Liver (tissue), 8 donors: ENCODE measurements at regions not wholly inside any gene's neighbourhood (a gene's known extent, or its start where the extent isn't known, plus 50 kb on each side); places are given as distances from the start of the nearest gene placed in this dataset.

ENCODE experiments used
- DNase-seq: peaks from one replicate; pipeline ENCODE4 v3.0.0-alpha.2; 2017; ENCODE audit warnings: low spot score
- H3K27ac ChIP-seq, 2 donors: one replicate each; pipeline ENCODE4 v1.7.0; 2013; ENCODE audit warnings: inconsistent platforms in 2 of 2, low read length in 2 of 2, control low read depth in 1 of 2, low read depth in 1 of 2, mild to moderate bottlenecking in 1 of 2
- H3K27me3 ChIP-seq, 4 donors: one replicate each; pipeline versions ENCODE4 v1.6.1 to v1.7.0; 2013; ENCODE audit warnings: low read length in 3 of 4, inconsistent platforms in 1 of 4, mild to moderate bottlenecking in 1 of 4, moderate library complexity in 1 of 4; ENCODE audit not compliant: control insufficient read depth in 4 of 4, insufficient read depth in 4 of 4
- H3K36me3 ChIP-seq, 4 donors: one replicate each; pipeline versions ENCODE4 v1.6.1 to v1.7.0; 2013; ENCODE audit warnings: low read length in 3 of 4, mild to moderate bottlenecking in 3 of 4, low read depth in 1 of 4, moderate library complexity in 1 of 4; ENCODE audit not compliant: control insufficient read depth in 4 of 4, insufficient read depth in 3 of 4
- H3K4me1 ChIP-seq, 4 donors: one replicate each; pipeline versions ENCODE4 v1.6.1 to v1.7.0; 2013; ENCODE audit warnings: low read length in 3 of 4, mild to moderate bottlenecking in 3 of 4, moderate library complexity in 1 of 4; ENCODE audit not compliant: control insufficient read depth in 4 of 4, insufficient read depth in 4 of 4
- H3K4me3 ChIP-seq, 3 donors: one replicate each; pipeline versions ENCODE4 v1.6.1 to v1.7.0; 2013; ENCODE audit warnings: low read length in 3 of 3, control low read depth in 1 of 3, low read depth in 1 of 3, mild to moderate bottlenecking in 1 of 3
- H3K9ac ChIP-seq, 2 donors: one replicate each; pipeline ENCODE4 v1.7.0; 2013; ENCODE audit warnings: low read length in 2 of 2, mild to moderate bottlenecking in 2 of 2, moderate library complexity in 2 of 2, control low read depth in 1 of 2, low read depth in 1 of 2
- H3K9me3 ChIP-seq, 4 donors: one replicate each; pipeline versions ENCODE4 v1.6.1 to v1.7.0; 2013; ENCODE audit warnings: low read length in 3 of 4; ENCODE audit not compliant: control insufficient read depth in 4 of 4
- ATF3 ChIP-seq: IDR thresholded peaks from 2 replicates; pipeline ENCODE4 v1.6.1; 2016; ENCODE audit warnings: antibody characterized with exemption
- CTCF ChIP-seq: fragments of 150-350 bp; IDR thresholded peaks from 2 replicates; pipeline ENCODE4 v1.5.1; 2017; ENCODE audit warnings: improper control_type of control experiment, low read depth, low read length; ENCODE audit not compliant: missing input control
- EGR1 ChIP-seq, 2 donors: IDR thresholded peaks; 2 replicates each; pipeline ENCODE4 v1.6.1; 2016 to 2018; ENCODE audit warnings: antibody characterized with exemption in 2 of 2, low read depth in 2 of 2
- FOXA1 ChIP-seq: IDR thresholded peaks from 2 replicates; pipeline ENCODE4 v1.6.1; 2016; ENCODE audit warnings: antibody characterized with exemption
- FOXA2 ChIP-seq: IDR thresholded peaks from 2 replicates; pipeline ENCODE4 v1.6.1; 2016; ENCODE audit warnings: antibody characterized with exemption
- GABPA ChIP-seq, 2 donors: IDR thresholded peaks in 1 of 2; conservative IDR thresholded peaks in 1 of 2; 2 replicates each; pipeline ENCODE4 v1.6.1; 2016; ENCODE audit warnings: antibody characterized with exemption in 2 of 2, mild to moderate bottlenecking in 1 of 2, moderate library complexity in 1 of 2
- HNF4A ChIP-seq, 2 donors: conservative IDR thresholded peaks; 2 replicates each; pipeline ENCODE4 v1.6.1; 2016; ENCODE audit warnings: antibody characterized with exemption in 2 of 2, mild to moderate bottlenecking in 2 of 2
- HNF4G ChIP-seq: IDR thresholded peaks from 2 replicates; pipeline ENCODE4 v1.6.1; 2016; ENCODE audit warnings: antibody characterized with exemption
- JUND ChIP-seq, 2 donors: IDR thresholded peaks; 2 replicates each; pipeline ENCODE4 v1.6.1; 2016; ENCODE audit warnings: antibody characterized with exemption in 2 of 2
- NR2F2 ChIP-seq: IDR thresholded peaks from 2 replicates; pipeline ENCODE4 v1.6.1; 2016; ENCODE audit warnings: antibody characterized with exemption
- RAD21 ChIP-seq, 2 donors: IDR thresholded peaks; 2 replicates each; pipeline ENCODE4 v1.6.1; 2016; ENCODE audit warnings: antibody characterized with exemption in 2 of 2, mild to moderate bottlenecking in 2 of 2
- RXRA ChIP-seq, 2 donors: IDR thresholded peaks; 2 replicates each; pipeline ENCODE4 v1.6.1; 2017 to 2018; ENCODE audit warnings: antibody characterized with exemption in 2 of 2, mild to moderate bottlenecking in 1 of 2
- SP1 ChIP-seq: IDR thresholded peaks from 2 replicates; pipeline ENCODE4 v1.6.1; 2018; ENCODE audit warnings: antibody characterized with exemption, mild to moderate bottlenecking
- TAF1 ChIP-seq: conservative IDR thresholded peaks from 2 replicates; pipeline ENCODE4 v1.6.1; 2016; ENCODE audit warnings: antibody characterized with exemption, mild to moderate bottlenecking
- YY1 ChIP-seq: IDR thresholded peaks from 2 replicates; pipeline ENCODE4 v1.6.1; 2016; ENCODE audit warnings: antibody characterized with exemption, mild to moderate bottlenecking
- WGBS: extraction: QIAGEN DNeasy Blood & Tissue Kit; methylation state at CpG from one replicate; pipeline ENCODE4 v1.1.7; 2013; 5-methylcytosine and 5-hydroxymethylcytosine counted together
- TF ChIP-seq, protein P1 (sequence below): IDR thresholded peaks from 2 replicates; pipeline ENCODE4 v1.6.1; 2016; ENCODE audit warnings: antibody characterized with exemption, mild to moderate bottlenecking
- donor health status: healthy.
- donor health status: healthy.
- donor health status: healthy.
- donor health status: healthy.
- donor health status: healthy.

DNA sequence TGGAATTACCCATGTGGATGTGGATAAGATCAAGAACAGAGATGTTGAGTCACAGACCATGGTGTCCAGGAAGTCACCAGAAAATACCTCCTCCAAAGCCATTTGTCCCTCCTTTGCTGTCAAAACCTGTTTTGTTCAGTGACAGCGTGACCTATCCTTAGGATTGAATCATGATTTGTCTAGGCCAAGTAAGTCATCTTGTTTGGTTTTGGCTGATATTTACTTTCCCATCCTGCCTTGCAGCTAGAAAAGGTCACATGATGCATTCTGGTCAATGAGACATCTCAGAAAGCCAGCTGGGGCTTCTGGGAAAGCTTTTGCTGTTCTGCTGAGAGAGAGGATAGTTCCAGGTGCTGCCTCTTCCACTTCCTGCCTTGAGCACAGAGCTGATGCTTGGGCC is 225.3 kb upstream of the ZMIZ1 start:
- no peak for DNase-seq
- TF ChIP-seq RXRA (IDR thresholded peaks at IDR 0.05) (no peak), HNF4A (conservative IDR thresholded peaks at IDR 0.05) (no peak)
- Histone ChIP-seq H3K9me3 (no peaks in the 10 kb centered on the region), H3K36me3 (no peaks in the 10 kb centered on the region), H3K27me3 (no peaks in the 10 kb centered on the region), H3K4me3 (no peak overlapping the region), H3K27ac (no peak overlapping the region), H3K9ac (no peak overlapping the region), H3K4me1 (no peaks in the 10 kb centered on the region)
- WGBS = 100% methylated on average over 1 of the region's 1 CpG

DNA sequence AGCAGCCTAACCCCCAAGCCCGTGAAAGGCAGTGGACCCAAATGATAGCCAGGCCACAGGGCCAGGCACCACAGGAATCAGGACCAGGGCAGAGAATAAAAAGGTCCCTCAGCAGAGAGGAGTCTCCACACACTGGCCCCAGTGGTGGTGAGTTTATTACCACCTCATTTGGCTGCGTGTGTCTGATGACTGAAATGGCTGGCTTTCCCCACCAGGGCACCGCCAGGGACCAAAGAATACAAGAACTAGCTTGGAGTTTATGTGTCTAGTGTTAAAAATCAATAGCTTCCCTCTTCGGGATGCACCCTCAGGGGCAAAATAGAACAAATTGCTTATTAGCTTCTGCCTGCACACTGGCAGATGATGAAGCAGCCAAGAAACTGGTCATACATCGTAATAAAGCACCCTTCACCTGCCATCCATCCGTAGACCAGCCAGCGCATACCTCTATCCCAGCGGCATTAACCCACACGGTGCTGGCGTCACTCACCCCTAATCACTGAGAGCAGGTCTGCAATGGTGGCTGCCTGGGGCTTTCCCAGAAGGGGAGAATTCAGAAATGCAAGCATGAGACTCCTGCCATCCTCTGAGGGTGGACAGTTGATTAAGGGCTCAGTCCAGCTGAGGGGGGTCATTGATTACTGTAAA is 223.7 kb upstream of the ZMIZ1 start:
- H3K9me3 ChIP-seq = no peaks in the 10 kb centered on the region
- H3K27me3 ChIP-seq = no peaks in the 10 kb centered on the region
- H3K9ac ChIP-seq = no peak overlapping the region
- H3K4me1 ChIP-seq = no peaks in the 10 kb centered on the region
- DNase-seq = no peak
- no peak overlapping the region for H3K27ac ChIP-seq
- TF ChIP-seq HNF4G (no peak), CTCF (no peak), RXRA (IDR thresholded peaks at IDR 0.05) (no peak), FOXA2 (no peak)
- TF ChIP-seq, protein P1, sequence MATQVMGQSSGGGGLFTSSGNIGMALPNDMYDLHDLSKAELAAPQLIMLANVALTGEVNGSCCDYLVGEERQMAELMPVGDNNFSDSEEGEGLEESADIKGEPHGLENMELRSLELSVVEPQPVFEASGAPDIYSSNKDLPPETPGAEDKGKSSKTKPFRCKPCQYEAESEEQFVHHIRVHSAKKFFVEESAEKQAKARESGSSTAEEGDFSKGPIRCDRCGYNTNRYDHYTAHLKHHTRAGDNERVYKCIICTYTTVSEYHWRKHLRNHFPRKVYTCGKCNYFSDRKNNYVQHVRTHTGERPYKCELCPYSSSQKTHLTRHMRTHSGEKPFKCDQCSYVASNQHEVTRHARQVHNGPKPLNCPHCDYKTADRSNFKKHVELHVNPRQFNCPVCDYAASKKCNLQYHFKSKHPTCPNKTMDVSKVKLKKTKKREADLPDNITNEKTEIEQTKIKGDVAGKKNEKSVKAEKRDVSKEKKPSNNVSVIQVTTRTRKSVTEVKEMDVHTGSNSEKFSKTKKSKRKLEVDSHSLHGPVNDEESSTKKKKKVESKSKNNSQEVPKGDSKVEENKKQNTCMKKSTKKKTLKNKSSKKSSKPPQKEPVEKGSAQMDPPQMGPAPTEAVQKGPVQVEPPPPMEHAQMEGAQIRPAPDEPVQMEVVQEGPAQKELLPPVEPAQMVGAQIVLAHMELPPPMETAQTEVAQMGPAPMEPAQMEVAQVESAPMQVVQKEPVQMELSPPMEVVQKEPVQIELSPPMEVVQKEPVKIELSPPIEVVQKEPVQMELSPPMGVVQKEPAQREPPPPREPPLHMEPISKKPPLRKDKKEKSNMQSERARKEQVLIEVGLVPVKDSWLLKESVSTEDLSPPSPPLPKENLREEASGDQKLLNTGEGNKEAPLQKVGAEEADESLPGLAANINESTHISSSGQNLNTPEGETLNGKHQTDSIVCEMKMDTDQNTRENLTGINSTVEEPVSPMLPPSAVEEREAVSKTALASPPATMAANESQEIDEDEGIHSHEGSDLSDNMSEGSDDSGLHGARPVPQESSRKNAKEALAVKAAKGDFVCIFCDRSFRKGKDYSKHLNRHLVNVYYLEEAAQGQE = no peak
- H3K4me3 ChIP-seq = no peak overlapping the region
- 75% methylated on average over 10 of the region's 10 CpGs for WGBS
- no peaks in the 10 kb centered on the region for H3K36me3 ChIP-seq

GRCh38 chr10:78846071-78846470 is 222.7 kb upstream of the ZMIZ1 start:
- no peak overlapping the region for H3K9ac ChIP-seq
- DNase-seq = no peak
- 85% methylated on average over 5 of the region's 5 CpGs for WGBS
- TF ChIP-seq CTCF = no peak
- no peak for TF ChIP-seq EGR1 (IDR thresholded peaks at IDR 0.05; ENCODE audit: low read depth in 2 of 2)
- no peak for TF ChIP-seq FOXA2
- TF ChIP-seq JUND (IDR thresholded peaks at IDR 0.05) = no peak
- TF ChIP-seq, protein P1 = no peak
- TF ChIP-seq YY1 = no peak
- no peak for TF ChIP-seq SP1
- no peak for TF ChIP-seq GABPA (IDR thresholded peaks at IDR 0.05 in 1 of 2, conservative IDR thresholded peaks at IDR 0.05 in 1 of 2)
- no peak for TF ChIP-seq ATF3
- TF ChIP-seq FOXA1 = no peak
- TF ChIP-seq HNF4G = no peak
- no peak for TF ChIP-seq NR2F2
- TF ChIP-seq TAF1 = no peak
- TF ChIP-seq RAD21 (IDR thresholded peaks at IDR 0.05) = no peak

More at GRCh38 chr10:78846071-78846470, 222.7 kb upstream of the ZMIZ1 start:
- Histone ChIP-seq H3K4me3 (no peak overlapping the region), H3K9me3 (no peaks in the 10 kb centered on the region), H3K36me3 (no peaks in the 10 kb centered on the region), H3K4me1 (no peaks in the 10 kb centered on the region), H3K27me3 (no peaks in the 10 kb centered on the region), H3K27ac (no peak overlapping the region)
